PC-9 (cell line): ENCODE measurements at regions not wholly inside any gene's neighbourhood (a gene's known extent, or its start where the extent isn't known, plus 50 kb on each side); places are given as distances from the start of the nearest gene placed in this dataset.

Experiments
- BruUV-seq: library from RNA; stranded (reverse); fragments of 400-500 nt; replicated peaks from 2 replicates; lab custom pipeline; 2021; lab: Mats Ljungman, UMichigan
- CTCF ChIA-PET: fragments of 300-600 bp; sonication (Branson Sonifier 250); formaldehyde crosslinking; loops from one replicate; lab custom pipeline; 2022; ENCODE audit warnings: antibody characterized with exemption; lab: Charles Lee
- POLR2A ChIA-PET: fragments of 300-600 bp; sonication (Branson Sonifier 250); formaldehyde crosslinking; loops from one replicate; lab custom pipeline; 2022; ENCODE audit warnings: antibody characterized with exemption; ENCODE audit not compliant: unreplicated experiment; lab: Charles Lee
- DNase-seq, 2 experiments: peaks; one replicate each; pipeline versions ENCODE4 v3.0.0 to v3.0.0-alpha.2; 2015 to 2022; ENCODE audit warnings: mixed read lengths in 1 of 2
- H2AFZ ChIP-seq: fragments of 200-600 bp; sonication (generic); 2 replicates; pipeline ENCODE4 v1.8.1; 2017; ENCODE audit warnings: antibody characterized with exemption
- H3F3A ChIP-seq: fragments of 200-600 bp; sonication (generic); 2 replicates; pipeline ENCODE4 v1.8.1; 2017; ENCODE audit warnings: antibody characterized with exemption, mild to moderate bottlenecking, low read depth; ENCODE audit not compliant: insufficient read depth
- H3K27ac ChIP-seq: fragments of 200-600 bp; sonication (generic); 2 replicates; pipeline ENCODE4 v1.6.1; 2016; ENCODE audit warnings: mixed run types
- H3K27me3 ChIP-seq: fragments of 200-600 bp; sonication (generic); 2 replicates; pipeline ENCODE4 v1.6.1; 2016; ENCODE audit warnings: low read depth, mixed run types; ENCODE audit not compliant: insufficient read depth
- H3K36me3 ChIP-seq: fragments of 200-600 bp; sonication (generic); 2 replicates; pipeline ENCODE4 v1.6.1; 2016; ENCODE audit warnings: low read depth, mixed run types
- H3K4me1 ChIP-seq: fragments of 200-600 bp; sonication (generic); replicated peaks from 2 replicates; pipeline ENCODE4 v1.6.1; 2016; ENCODE audit warnings: mixed run types; ENCODE audit not compliant: insufficient read depth
- H3K4me2 ChIP-seq: fragments of 200-600 bp; sonication (generic); 2 replicates; pipeline ENCODE4 v1.6.1; 2017; ENCODE audit warnings: mixed run types
- H3K4me3 ChIP-seq: fragments of 200-600 bp; sonication (generic); 2 replicates; pipeline ENCODE4 v1.6.1; 2016; ENCODE audit warnings: mixed run types
- H3K79me2 ChIP-seq: fragments of 200-600 bp; sonication (generic); 2 replicates; pipeline ENCODE4 v1.6.1; 2017; ENCODE audit warnings: low read depth, mixed run types
- H3K9me2 ChIP-seq: fragments of 200-600 bp; sonication (generic); 2 replicates; pipeline ENCODE4 v1.8.1; 2017; ENCODE audit warnings: mild to moderate bottlenecking; ENCODE audit not compliant: insufficient read depth
- H3K9me3 ChIP-seq: fragments of 200-600 bp; sonication (generic); 2 replicates; pipeline ENCODE4 v1.8.1; 2016; ENCODE audit warnings: low read depth; ENCODE audit not compliant: insufficient read depth
- H4K20me1 ChIP-seq: fragments of 200-600 bp; sonication (generic); 2 replicates; pipeline ENCODE4 v1.8.1; 2017; ENCODE audit not compliant: insufficient read depth
- EZH2 ChIP-seq: fragments of 200-600 bp; sonication (generic); IDR thresholded peaks from 2 replicates; pipeline ENCODE4 v1.8.0; 2017; ENCODE audit warnings: antibody characterized with exemption, low read depth
- intact Hi-C: fragments of 100-400 bp; cut with micrococcal nuclease; formaldehyde crosslinking; loops from one replicate; pipeline ENCODE4 v1.10.0; 2022; ENCODE audit not compliant: unreplicated experiment
- TF ChIP-seq, protein P1 (sequence below): fragments of 200-600 bp; sonication (generic); conservative IDR thresholded peaks from 2 replicates; pipeline ENCODE4 v1.6.1; 2017; ENCODE audit warnings: mixed run types, antibody characterized with exemption, mild to moderate bottlenecking, moderate library complexity

DNA sequence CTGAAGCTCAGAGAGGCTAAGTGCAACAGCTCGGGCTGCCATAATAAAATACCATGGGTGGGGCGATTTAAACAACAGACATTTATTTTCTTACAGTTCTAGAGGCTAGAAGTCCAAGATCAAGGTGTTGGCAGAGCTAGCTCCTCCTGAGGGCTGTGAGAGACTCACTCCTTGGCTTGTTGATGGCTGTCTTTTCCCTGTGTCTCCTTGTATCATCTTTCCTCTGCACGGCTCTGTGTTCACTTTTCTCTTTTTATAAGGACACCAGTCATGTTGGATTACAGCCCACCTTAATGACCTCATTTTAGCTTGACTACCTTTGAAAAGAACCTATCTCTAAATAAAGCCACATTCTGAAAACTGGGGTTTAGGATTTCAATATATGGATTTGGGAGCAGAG, 129.7 kb downstream of the RPL22L1 start:
- no peaks in the 10 kb centered on the region for H3K36me3 ChIP-seq
- no peaks in the 10 kb centered on the region for H4K20me1 ChIP-seq
- intact Hi-C loops, result loop anchor here (10.0 kb wide), 1 partner anchor 425 kb away; no protein-coding TSS in a partner anchor
- ChIA-PET POLR2A (no interaction called here), CTCF (interaction anchor here (0.5 kb wide), 1 partner anchor 15 kb away, joined by 3 read pairs; no protein-coding TSS in a partner anchor)
- H2AFZ ChIP-seq, result no peak overlapping the region
- DNase-seq, result no peak
- no peaks in the 10 kb centered on the region for H3K9me2 ChIP-seq
- peak overlapping the region; percentile 81 for H3K27ac ChIP-seq
- peaks cover 8% of the 10 kb centered on the region; the same call in 1 of the 2 replicates for H3K9me3 ChIP-seq
- H3K79me2 ChIP-seq, result no peaks in the 10 kb centered on the region
- H3K4me2 ChIP-seq, result peak overlapping the region; percentile 56
- H3K4me3 ChIP-seq, result no peak overlapping the region
- TF ChIP-seq EZH2, result no peak
- TF ChIP-seq, protein P1, sequence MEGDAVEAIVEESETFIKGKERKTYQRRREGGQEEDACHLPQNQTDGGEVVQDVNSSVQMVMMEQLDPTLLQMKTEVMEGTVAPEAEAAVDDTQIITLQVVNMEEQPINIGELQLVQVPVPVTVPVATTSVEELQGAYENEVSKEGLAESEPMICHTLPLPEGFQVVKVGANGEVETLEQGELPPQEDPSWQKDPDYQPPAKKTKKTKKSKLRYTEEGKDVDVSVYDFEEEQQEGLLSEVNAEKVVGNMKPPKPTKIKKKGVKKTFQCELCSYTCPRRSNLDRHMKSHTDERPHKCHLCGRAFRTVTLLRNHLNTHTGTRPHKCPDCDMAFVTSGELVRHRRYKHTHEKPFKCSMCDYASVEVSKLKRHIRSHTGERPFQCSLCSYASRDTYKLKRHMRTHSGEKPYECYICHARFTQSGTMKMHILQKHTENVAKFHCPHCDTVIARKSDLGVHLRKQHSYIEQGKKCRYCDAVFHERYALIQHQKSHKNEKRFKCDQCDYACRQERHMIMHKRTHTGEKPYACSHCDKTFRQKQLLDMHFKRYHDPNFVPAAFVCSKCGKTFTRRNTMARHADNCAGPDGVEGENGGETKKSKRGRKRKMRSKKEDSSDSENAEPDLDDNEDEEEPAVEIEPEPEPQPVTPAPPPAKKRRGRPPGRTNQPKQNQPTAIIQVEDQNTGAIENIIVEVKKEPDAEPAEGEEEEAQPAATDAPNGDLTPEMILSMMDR, result no peak
- H3K4me1 ChIP-seq, result peaks cover 65% of the 10 kb centered on the region
- no peaks in the 10 kb centered on the region for H3K27me3 ChIP-seq
- peaks cover 47% of the 10 kb centered on the region for H3F3A ChIP-seq
- no TSS peak for BruUV-seq

DNA sequence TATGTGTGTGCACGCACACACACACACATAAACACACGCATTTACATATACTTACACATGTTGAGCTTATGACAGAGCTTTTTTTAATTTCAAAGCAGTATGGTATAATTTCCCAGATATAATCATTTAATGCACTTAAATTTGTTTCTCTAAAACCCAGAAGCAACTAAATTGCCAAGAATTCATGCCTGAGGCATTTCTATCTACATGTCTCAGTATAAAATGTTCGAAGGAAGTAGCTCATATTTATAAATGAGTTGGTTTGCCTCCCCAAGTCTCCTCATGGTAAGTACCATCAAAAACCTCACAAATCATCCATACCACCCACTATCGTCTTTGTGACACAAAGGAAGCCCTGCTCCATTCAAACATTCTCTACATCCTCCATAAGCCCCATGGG, 130.6 kb downstream of the RPL22L1 start:
- CTCF ChIA-PET, result interaction anchor here (0.6 to 1.5 kb wide), 2 partner anchors 38 to 71 kb away, joined by 3 read pairs; no protein-coding TSS in a partner anchor
- Histone ChIP-seq H3K9me2 (no peaks in the 10 kb centered on the region), H3K36me3 (no peaks in the 10 kb centered on the region), H3K4me2 (no peak overlapping the region), H3K79me2 (no peaks in the 10 kb centered on the region), H3K27me3 (no peaks in the 10 kb centered on the region), H4K20me1 (no peaks in the 10 kb centered on the region), H3F3A (peaks cover 43% of the 10 kb centered on the region), H3K27ac (no peak overlapping the region), H3K4me1 (peaks cover 57% of the 10 kb centered on the region), H3K4me3 (no peak overlapping the region), H2AFZ (no peak overlapping the region), H3K9me3 (0 out of 2 replicates have a peak, but pooled peaks cover 5% of the 10 kb centered on the region)
- DNase-seq, result no peak
- no TSS peak for BruUV-seq
- intact Hi-C loops, result no loop called here
- no peak for TF ChIP-seq EZH2
- TF ChIP-seq, protein P1, result no peak
- POLR2A ChIA-PET, result interaction anchor here (0.6 to 0.7 kb wide), 2 partner anchors 22 to 201 kb away, joined by 3 read pairs; no protein-coding TSS in a partner anchor

DNA sequence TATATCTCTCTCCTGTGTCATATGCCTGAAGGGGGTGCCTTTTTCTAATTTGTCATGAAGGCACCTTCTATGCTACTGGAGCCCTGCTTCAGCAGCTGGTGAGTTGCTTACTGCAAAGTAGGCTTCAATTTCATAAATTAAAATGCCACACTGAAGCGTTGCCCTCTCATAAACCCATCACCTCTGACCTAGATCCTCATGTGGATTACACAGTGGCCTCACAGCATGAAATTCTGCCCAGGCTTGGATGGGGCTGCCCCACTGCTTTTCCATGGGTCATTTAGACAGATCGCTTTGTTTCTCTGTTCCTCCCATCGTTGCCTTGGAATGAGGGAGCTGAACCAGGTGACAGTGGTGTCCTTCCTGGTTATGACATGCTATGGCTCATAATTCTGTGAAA, 131.2 kb downstream of the RPL22L1 start:
- no peak overlapping the region for H3K27ac ChIP-seq
- no peak overlapping the region for H3K4me2 ChIP-seq
- no peak overlapping the region for H2AFZ ChIP-seq
- peaks cover 43% of the 10 kb centered on the region for H3F3A ChIP-seq
- H3K27me3 ChIP-seq, result no peaks in the 10 kb centered on the region
- no peaks in the 10 kb centered on the region for H4K20me1 ChIP-seq
- no peaks in the 10 kb centered on the region for H3K36me3 ChIP-seq
- no peak for DNase-seq
- no TSS peak for BruUV-seq
- H3K4me3 ChIP-seq, result no peak overlapping the region
- ChIA-PET CTCF (interaction anchor here (0.6 to 1.5 kb wide), 2 partner anchors 38 to 71 kb away, joined by 3 read pairs; no protein-coding TSS in a partner anchor), POLR2A (interaction anchor here (0.7 kb wide), 1 partner anchor 21 kb away, joined by 3 read pairs; no protein-coding TSS in a partner anchor)
- intact Hi-C loops, result no loop called here
- no peaks in the 10 kb centered on the region for H3K79me2 ChIP-seq
- H3K9me3 ChIP-seq, result no peaks in the 10 kb centered on the region
- H3K9me2 ChIP-seq, result no peaks in the 10 kb centered on the region
- TF ChIP-seq EZH2, result no peak
- TF ChIP-seq, protein P1, result no peak
- H3K4me1 ChIP-seq, result peaks cover 52% of the 10 kb centered on the region
